ENCODE measurements at regions not wholly inside any gene's neighbourhood (a gene's known extent, or its start where the extent isn't known, plus 50 kb on each side); places are given as distances from the start of the nearest gene placed in this dataset.

DNA sequence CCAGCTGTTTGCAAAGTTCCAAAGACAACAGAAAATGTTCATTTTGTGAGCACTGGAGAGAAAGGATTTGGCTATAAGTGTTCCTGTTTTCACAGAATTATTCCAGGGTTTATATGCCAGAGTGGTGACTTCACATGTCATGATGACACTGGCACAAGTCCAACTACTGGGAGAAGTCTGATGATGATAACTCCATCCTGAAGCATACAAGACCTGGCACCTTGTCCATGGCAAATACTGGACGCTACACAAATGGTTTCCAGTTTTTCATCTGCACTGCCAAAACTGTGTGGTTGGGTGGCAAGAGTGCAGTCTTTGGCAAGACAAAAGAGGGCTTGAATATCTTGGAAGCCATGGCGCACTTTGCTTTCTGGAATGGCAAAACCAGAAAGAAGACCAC, 385.0 kb downstream of the CDH11 start:
- ATAC-seq (no peak), DNase-seq (no peak)
- Mint-ChIP-seq H3K4me3 (no peak overlapping the region), H3K27me3 (no peaks in the 10 kb centered on the region), H3K27ac (no peak overlapping the region), H3K36me3 (no peaks in the 10 kb centered on the region), H3K9me3 (ENCODE audit: low read depth) (peaks cover 18% of the 10 kb centered on the region), H3K4me1 (no peaks in the 10 kb centered on the region)
- CTCF ChIA-PET, result no interaction called here

DNA sequence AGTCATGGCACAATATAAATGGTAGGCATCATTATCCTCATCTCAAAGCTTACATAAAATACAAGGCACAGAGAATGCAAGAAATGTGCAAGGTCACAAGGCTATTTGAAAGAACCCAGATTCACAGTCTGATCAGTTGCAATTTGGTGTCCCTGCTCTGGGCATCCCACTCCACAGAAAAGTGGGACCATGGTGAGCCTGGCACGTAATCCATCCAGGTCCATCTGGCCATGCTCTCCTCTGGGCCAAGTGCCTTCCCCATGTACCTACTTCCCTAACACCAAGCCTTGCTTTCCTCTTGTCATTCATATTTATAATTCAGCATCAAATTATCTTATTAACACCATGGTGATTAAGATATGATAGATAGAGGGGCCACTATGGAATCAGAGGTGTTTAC, 390.0 kb downstream of the CDH11 start:
- H3K4me1 Mint-ChIP-seq, result no peaks in the 10 kb centered on the region
- H3K27me3 Mint-ChIP-seq, result no peaks in the 10 kb centered on the region
- H3K36me3 Mint-ChIP-seq, result no peaks in the 10 kb centered on the region
- no peak for ATAC-seq
- DNase-seq, result no peak
- no peak overlapping the region for H3K27ac Mint-ChIP-seq
- peaks cover 26% of the 10 kb centered on the region for H3K9me3 Mint-ChIP-seq (ENCODE audit: low read depth)
- CTCF ChIA-PET, result no interaction called here
- no peak overlapping the region for H3K4me3 Mint-ChIP-seq

DNA sequence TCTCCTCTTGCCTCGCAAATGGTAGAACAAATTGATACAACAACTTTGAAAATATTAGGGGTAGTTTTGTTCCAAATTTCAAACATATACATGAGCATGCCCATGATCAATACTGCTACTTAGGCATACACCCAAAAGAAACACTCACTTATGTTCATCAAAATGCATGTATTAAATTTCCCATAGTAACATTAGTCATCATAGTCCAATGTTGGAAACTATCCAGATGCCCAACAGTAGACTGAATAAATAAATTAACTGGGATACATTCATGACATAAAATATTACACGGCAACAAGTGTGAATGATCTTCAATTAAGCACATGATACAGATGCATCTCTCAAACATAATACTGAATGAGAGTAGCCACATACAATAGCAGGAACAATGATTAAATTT, 391.6 kb downstream of the CDH11 start:
- H3K27me3 Mint-ChIP-seq, result no peaks in the 10 kb centered on the region
- H3K27ac Mint-ChIP-seq, result no peak overlapping the region
- H3K9me3 Mint-ChIP-seq (ENCODE audit: low read depth), result peaks cover 21% of the 10 kb centered on the region
- no peaks in the 10 kb centered on the region for H3K4me1 Mint-ChIP-seq
- CTCF ChIA-PET, result no interaction called here
- no peak overlapping the region for H3K4me3 Mint-ChIP-seq
- DNase-seq (no peak), ATAC-seq (no peak)
- no peaks in the 10 kb centered on the region for H3K36me3 Mint-ChIP-seq

DNA sequence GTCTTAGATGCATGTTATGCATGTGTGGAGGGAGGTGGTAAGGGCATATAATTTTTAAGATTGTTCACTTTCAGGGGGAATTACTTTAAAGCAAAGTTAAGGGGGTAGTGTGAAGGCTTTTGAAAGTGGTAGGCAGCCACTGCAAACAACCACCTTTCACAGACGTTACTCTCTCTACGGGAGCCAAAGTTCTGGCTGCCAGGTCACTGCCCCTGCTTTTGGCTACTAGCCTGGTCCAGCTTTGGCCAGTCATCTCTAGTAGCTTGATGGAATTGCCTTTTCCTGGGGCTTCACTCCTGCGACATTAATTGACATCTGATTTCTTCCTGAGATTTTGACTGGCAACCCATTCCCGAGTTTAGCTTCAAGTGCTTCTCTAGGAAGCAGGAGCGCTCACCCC, 397.5 kb downstream of the CDH11 start:
- H3K27me3 Mint-ChIP-seq, result no peaks in the 10 kb centered on the region
- no peak overlapping the region for H3K4me3 Mint-ChIP-seq
- ATAC-seq (no peak), DNase-seq (no peak)
- H3K27ac Mint-ChIP-seq, result no peak overlapping the region
- peaks cover 11% of the 10 kb centered on the region for H3K9me3 Mint-ChIP-seq (ENCODE audit: low read depth)
- H3K36me3 Mint-ChIP-seq, result no peaks in the 10 kb centered on the region
- CTCF ChIA-PET, result no interaction called here
- no peaks in the 10 kb centered on the region for H3K4me1 Mint-ChIP-seq

DNA sequence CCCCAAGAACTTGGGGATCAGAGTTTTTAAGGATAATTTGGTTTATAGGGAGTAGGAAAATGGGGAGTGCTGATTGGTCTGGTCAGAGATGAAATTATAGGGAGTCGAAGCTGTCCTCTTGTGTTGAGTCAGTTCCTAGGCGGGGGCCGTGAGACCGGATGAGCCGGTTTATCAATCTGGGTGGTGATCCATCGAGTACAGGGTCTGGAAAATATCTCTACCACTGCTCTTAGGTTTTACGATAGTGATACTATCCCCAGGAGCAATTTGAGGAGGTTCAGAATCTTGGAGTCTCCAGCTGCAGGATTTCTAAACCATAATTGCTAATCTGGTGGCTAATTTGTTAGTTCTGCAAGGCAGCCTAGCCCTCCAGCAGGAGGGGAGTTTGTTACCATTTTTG, 403.4 kb downstream of the CDH11 start:
- CTCF ChIA-PET, result no interaction called here
- DNase-seq, result no peak
- ATAC-seq, result no peak
- no peak overlapping the region for H3K4me3 Mint-ChIP-seq
- H3K4me1 Mint-ChIP-seq, result no peaks in the 10 kb centered on the region
- H3K27ac Mint-ChIP-seq, result no peak overlapping the region
- no peaks in the 10 kb centered on the region for H3K36me3 Mint-ChIP-seq
- peaks cover 10% of the 10 kb centered on the region for H3K9me3 Mint-ChIP-seq (ENCODE audit: low read depth)
- no peaks in the 10 kb centered on the region for H3K27me3 Mint-ChIP-seq

DNA sequence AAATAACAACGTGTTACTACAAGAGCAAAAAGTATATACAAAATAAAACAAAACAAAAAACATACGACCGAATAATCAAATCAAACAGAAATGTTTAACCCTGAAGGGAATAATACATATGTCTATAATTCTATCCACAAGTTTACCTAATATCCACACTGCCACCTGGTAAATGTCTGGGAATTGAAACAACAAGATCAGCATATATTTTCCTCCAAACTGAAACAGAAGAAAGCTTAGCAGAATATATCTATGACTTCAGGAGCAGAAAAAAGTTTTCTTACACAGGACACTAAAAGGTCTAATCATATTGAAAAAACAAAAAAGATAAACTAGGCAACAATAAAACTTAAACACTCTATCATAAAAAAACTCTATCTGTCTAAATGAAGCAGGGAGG, 404.0 kb downstream of the CDH11 start:
- ATAC-seq (no peak), DNase-seq (no peak)
- H3K27ac Mint-ChIP-seq, result no peak overlapping the region
- H3K27me3 Mint-ChIP-seq, result no peaks in the 10 kb centered on the region
- CTCF ChIA-PET, result no interaction called here
- no peak overlapping the region for H3K4me3 Mint-ChIP-seq
- no peaks in the 10 kb centered on the region for H3K36me3 Mint-ChIP-seq
- peaks cover 10% of the 10 kb centered on the region for H3K9me3 Mint-ChIP-seq (ENCODE audit: low read depth)
- H3K4me1 Mint-ChIP-seq, result no peaks in the 10 kb centered on the region

DNA sequence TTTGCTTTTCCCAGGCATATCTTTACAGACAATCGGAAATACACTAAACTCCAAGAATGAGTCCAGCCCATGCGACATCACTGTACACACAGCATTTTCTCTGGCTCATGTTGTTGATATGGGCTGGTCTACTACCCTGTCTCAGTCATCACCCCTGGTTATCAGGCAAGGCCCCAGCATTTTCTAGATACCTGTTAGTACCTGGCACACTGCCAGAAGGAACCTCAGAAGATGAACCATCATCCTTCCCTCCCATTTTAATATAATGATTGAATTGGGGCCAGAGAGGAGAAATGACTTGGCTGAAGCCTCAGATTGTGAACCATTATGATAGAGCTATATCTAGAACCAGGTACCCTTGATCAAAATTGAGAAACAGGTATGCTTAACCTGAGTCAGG, 406.2 kb downstream of the CDH11 start:
- Mint-ChIP-seq H3K4me3 (no peak overlapping the region), H3K27ac (no peak overlapping the region), H3K4me1 (no peaks in the 10 kb centered on the region), H3K9me3 (ENCODE audit: low read depth) (peaks cover 14% of the 10 kb centered on the region), H3K36me3 (no peaks in the 10 kb centered on the region), H3K27me3 (no peaks in the 10 kb centered on the region)
- ATAC-seq, result no peak
- CTCF ChIA-PET, result no interaction called here
- DNase-seq, result no peak

DNA sequence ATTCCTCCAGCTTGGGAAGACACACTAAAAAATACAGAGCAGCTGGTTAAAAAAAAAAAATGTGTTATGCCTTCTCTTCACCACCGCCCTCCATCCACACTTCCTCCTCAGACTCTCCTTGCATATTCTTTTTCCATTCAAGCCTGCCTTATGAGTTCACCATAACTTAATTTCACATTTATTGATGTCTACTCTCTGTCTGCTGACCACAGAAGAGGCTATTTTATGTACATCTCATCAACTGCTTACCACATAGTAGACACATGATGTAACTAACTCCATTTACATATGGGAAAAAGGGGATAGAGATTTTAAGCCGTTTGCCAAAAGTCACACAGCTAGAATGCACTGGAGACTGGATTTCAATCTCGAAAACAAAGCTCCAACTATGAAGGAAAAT, 409.8 kb downstream of the CDH11 start:
- Mint-ChIP-seq H3K4me3 (no peak overlapping the region), H3K27me3 (no peaks in the 10 kb centered on the region), H3K36me3 (no peaks in the 10 kb centered on the region), H3K4me1 (no peaks in the 10 kb centered on the region), H3K27ac (no peak overlapping the region), H3K9me3 (ENCODE audit: low read depth) (peaks cover 9% of the 10 kb centered on the region)
- CTCF ChIA-PET, result no interaction called here
- DNase-seq (no peak), ATAC-seq (no peak)

DNA sequence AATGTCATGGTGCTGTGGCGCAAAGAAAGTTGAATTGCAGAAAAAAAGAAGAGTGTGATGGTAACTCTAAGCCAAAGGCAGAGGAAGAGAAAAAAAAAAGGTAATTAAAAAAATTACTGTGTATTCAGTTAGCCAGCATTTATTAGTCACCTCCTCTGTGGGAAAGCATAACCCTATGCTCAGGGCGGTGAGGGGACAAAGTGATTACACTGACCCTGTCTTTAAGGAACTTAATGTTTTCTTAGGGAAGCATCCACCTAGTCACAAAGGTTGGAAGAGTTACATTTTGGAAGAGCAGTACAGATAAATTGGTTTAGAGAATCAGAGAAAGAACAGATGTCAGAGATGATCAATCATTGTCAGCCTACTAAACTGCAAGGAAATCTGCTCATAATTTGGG, 410.3 kb downstream of the CDH11 start:
- Mint-ChIP-seq H3K27ac (no peak overlapping the region), H3K4me3 (no peak overlapping the region), H3K27me3 (no peaks in the 10 kb centered on the region), H3K4me1 (no peaks in the 10 kb centered on the region), H3K9me3 (ENCODE audit: low read depth) (peaks cover 11% of the 10 kb centered on the region), H3K36me3 (no peaks in the 10 kb centered on the region)
- DNase-seq (no peak), ATAC-seq (no peak)
- CTCF ChIA-PET, result no interaction called here

DNA sequence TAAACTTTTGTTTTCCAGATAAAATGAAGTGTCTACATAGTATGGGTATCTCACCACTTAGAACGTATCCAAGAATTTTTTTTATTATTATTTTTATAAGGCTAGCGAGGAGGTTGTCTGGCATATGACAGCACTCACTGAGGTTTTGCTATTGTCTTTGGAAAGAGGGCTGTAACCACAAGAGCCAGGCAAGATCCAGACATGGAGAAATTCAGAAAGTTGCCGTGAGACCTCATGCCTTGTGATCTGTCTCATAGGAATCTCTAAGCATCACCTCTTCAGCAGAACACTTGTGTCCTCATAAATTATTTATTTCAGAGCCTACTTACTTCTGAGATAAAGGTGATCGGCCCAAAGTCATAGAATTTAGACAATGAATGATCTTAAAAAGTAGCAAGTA, 410.8 kb downstream of the CDH11 start:
- no peak for ATAC-seq
- CTCF ChIA-PET, result no interaction called here
- no peak overlapping the region for H3K27ac Mint-ChIP-seq
- H3K36me3 Mint-ChIP-seq, result no peaks in the 10 kb centered on the region
- no peaks in the 10 kb centered on the region for H3K4me1 Mint-ChIP-seq
- no peaks in the 10 kb centered on the region for H3K27me3 Mint-ChIP-seq
- no peak overlapping the region for H3K4me3 Mint-ChIP-seq
- no peak for DNase-seq
- peaks cover 13% of the 10 kb centered on the region for H3K9me3 Mint-ChIP-seq (ENCODE audit: low read depth)

DNA sequence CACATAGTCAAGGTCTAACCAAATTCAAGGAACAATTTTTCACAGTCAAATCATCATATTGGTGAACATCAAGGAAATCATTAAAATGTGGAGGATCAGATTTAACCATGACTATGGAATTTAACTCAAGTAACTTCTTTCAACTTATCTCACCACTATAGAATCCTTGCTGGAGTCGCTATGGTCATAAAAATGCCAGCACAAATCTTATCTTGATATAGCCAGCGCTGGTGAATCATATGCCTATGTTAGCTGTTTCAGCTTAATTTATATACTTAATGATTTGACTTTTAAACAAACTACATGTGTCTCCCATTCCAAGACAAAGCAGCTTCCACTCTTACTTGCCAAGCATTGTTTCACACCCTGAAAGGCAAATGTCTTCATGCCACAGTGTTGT, 416.4 kb downstream of the CDH11 start:
- H3K27me3 Mint-ChIP-seq, result no peaks in the 10 kb centered on the region
- no peak overlapping the region for H3K27ac Mint-ChIP-seq
- no peaks in the 10 kb centered on the region for H3K4me1 Mint-ChIP-seq
- DNase-seq, result no peak
- CTCF ChIA-PET, result no interaction called here
- H3K9me3 Mint-ChIP-seq (ENCODE audit: low read depth), result peaks cover 11% of the 10 kb centered on the region
- no peak overlapping the region for H3K4me3 Mint-ChIP-seq
- no peaks in the 10 kb centered on the region for H3K36me3 Mint-ChIP-seq
- ATAC-seq, result no peak

DNA sequence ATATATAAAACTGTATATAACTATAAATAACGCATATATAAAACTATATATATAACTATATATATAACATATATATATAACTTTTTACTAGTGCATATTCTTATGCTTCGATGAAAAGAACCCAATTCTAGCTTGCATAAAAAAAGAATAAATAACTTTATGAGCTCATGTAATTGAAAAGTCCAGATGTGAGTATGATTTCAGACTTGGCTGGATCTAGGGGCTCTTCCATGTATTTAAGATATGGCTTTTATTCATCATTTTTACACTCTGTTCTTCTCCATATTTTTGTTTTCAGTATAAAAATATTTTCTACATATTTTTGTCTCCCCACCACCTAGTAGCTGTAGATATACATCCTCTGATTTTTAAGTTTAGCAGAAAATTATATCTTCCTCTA, 417.5 kb downstream of the CDH11 start:
- CTCF ChIA-PET, result no interaction called here

DNA sequence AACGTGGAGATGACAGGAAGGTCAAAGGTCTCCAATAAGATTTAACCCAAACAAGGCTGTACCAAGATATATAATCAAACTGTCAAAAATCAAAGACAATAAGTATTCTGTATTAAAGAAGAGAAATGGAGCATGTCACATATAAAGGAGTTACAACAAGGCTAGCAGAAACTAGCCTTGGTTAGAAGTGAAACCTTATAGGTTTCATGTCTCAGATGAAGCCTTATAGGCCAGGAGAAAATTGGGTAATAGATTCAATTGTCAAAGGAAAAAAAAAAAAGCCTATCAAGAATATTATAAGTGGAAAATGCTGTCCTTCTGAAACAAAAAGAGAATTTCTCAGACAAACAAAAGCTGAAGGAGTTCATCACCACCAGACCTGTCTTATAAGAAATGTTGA, 419.4 kb downstream of the CDH11 start:
- DNase-seq, result no peak
- Mint-ChIP-seq H3K27ac (no peak overlapping the region), H3K4me3 (no peak overlapping the region), H3K27me3 (no peaks in the 10 kb centered on the region), H3K36me3 (no peaks in the 10 kb centered on the region), H3K9me3 (ENCODE audit: low read depth) (peaks cover 14% of the 10 kb centered on the region), H3K4me1 (no peaks in the 10 kb centered on the region)
- CTCF ChIA-PET, result no interaction called here
- no peak for ATAC-seq

More for the DNA sequence above, 417.5 kb downstream of the CDH11 start:
- H3K36me3 Mint-ChIP-seq, result no peaks in the 10 kb centered on the region
- no peaks in the 10 kb centered on the region for H3K27me3 Mint-ChIP-seq
- ATAC-seq (no peak), DNase-seq (no peak)
- H3K9me3 Mint-ChIP-seq (ENCODE audit: low read depth), result peaks cover 11% of the 10 kb centered on the region
- H3K4me1 Mint-ChIP-seq, result no peaks in the 10 kb centered on the region
- H3K27ac Mint-ChIP-seq, result no peak overlapping the region
- H3K4me3 Mint-ChIP-seq, result no peak overlapping the region

DNA sequence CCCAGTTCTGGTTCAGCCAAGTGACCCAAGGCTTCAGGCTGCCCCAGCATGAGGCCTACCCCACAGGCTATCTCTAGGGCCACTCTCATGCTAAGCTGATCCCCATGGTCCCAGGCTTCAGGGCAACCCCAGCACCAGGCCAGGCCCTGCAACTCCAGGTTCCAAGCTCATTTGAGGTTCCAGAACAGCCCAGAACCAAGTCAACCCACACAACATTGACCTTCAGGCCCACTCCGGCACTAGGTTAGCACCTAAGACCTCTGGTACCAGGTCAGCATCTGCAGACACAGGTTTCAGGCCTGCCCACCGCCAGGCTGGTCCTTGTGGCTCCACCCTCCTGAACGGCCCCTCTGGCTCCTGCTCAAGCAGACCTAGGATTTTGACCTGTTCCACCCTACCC, 421.2 kb downstream of the CDH11 start:
- H3K27ac Mint-ChIP-seq, result no peak overlapping the region
- no peaks in the 10 kb centered on the region for H3K27me3 Mint-ChIP-seq
- CTCF ChIA-PET, result no interaction called here
- H3K4me3 Mint-ChIP-seq, result no peak overlapping the region
- H3K36me3 Mint-ChIP-seq, result no peaks in the 10 kb centered on the region
- H3K4me1 Mint-ChIP-seq, result no peaks in the 10 kb centered on the region
- peaks cover 18% of the 10 kb centered on the region for H3K9me3 Mint-ChIP-seq (ENCODE audit: low read depth)
- ATAC-seq (no peak), DNase-seq (no peak)

DNA sequence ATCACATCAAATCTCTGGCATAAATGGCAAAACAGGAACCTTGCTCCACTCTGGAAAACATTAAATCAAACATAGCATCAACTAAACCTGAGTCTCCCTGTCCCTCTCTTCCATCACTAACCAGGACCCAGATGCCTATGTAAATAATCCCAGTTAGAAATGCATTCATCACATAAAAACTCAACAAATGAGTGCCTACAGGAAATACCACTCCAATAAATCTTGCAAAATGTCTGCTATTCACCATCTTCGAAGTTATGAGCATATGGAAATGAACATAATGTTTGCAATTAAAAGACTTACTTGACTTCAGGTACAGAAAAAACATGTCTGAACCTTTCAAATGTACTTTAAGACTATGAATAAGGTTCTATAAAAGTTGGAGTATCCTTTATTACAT, 425.0 kb downstream of the CDH11 start:
- DNase-seq (no peak), ATAC-seq (no peak)
- Mint-ChIP-seq H3K4me1 (no peaks in the 10 kb centered on the region), H3K27ac (no peak overlapping the region), H3K4me3 (no peak overlapping the region), H3K27me3 (no peaks in the 10 kb centered on the region), H3K9me3 (ENCODE audit: low read depth) (peaks cover 20% of the 10 kb centered on the region), H3K36me3 (no peaks in the 10 kb centered on the region)
- CTCF ChIA-PET, result no interaction called here
